Small intestine (tissue), 7 donors: ENCODE measurements at regions not wholly inside any gene's neighbourhood (a gene's known extent, or its start where the extent isn't known, plus 50 kb on each side); places are given as distances from the start of the nearest gene placed in this dataset.

Source experiments
- DNase-seq, 2 donors: peaks; one replicate each; pipeline versions ENCODE4 v3.0.0 to v3.0.0-alpha.2; 2013
- FAIRE-seq: peaks from 2 replicates; lab custom pipeline; 2012; peaks lifted over from hg19 to GRCh38; lab: Jason Lieb, UNC
- H3K27ac ChIP-seq, 3 donors: one replicate each; pipeline ENCODE4 v1.5.1; 2013; ENCODE audit warnings: low read length in 2 of 3, mild to moderate bottlenecking in 2 of 3, control low read depth in 1 of 3, inconsistent platforms in 1 of 3, low read depth in 1 of 3, moderate library complexity in 1 of 3
- H3K27me3 ChIP-seq, 3 donors: one replicate each; pipeline ENCODE4 v1.6.1; 2013; ENCODE audit warnings: low read length in 3 of 3, inconsistent platforms in 1 of 3; ENCODE audit not compliant: control insufficient read depth in 3 of 3, insufficient read depth in 3 of 3
- H3K36me3 ChIP-seq, 3 donors: one replicate each; pipeline ENCODE4 v1.6.1; 2013; ENCODE audit warnings: low read length in 3 of 3, inconsistent platforms in 1 of 3, low read depth in 1 of 3, mild to moderate bottlenecking in 1 of 3, moderate library complexity in 1 of 3; ENCODE audit not compliant: control insufficient read depth in 3 of 3, insufficient read depth in 2 of 3
- H3K4me1 ChIP-seq, 3 donors: one replicate each; pipeline ENCODE4 v1.6.1; 2013; ENCODE audit warnings: low read length in 2 of 3, inconsistent platforms in 1 of 3, low read depth in 1 of 3, mild to moderate bottlenecking in 1 of 3, moderate library complexity in 1 of 3; ENCODE audit not compliant: control insufficient read depth in 3 of 3, insufficient read depth in 2 of 3
- H3K4me3 ChIP-seq, 3 donors: one replicate each; pipeline ENCODE4 v1.5.1; 2013; ENCODE audit warnings: low read length in 3 of 3, control low read depth in 1 of 3, inconsistent platforms in 1 of 3, low read depth in 1 of 3, mild to moderate bottlenecking in 1 of 3, moderate library complexity in 1 of 3
- H3K9me3 ChIP-seq, 2 donors: one replicate each; pipeline ENCODE4 v1.6.1; 2013; ENCODE audit warnings: low read depth in 1 of 2, low read length in 1 of 2; ENCODE audit not compliant: control insufficient read depth in 2 of 2, insufficient read depth in 1 of 2
- WGBS, 3 donors: extraction: QIAGEN DNeasy Blood & Tissue Kit; methylation state at CpG; one replicate each; pipeline ENCODE4 v1.1.7; 2013; 5-methylcytosine and 5-hydroxymethylcytosine counted together
- donor health status: healthy with polysubstance abuse.
- donor health status: control.
- donor health status: control.
- donor health status: Bipolar disorder and iron deficiency.
- donor health status: healthy.

DNA sequence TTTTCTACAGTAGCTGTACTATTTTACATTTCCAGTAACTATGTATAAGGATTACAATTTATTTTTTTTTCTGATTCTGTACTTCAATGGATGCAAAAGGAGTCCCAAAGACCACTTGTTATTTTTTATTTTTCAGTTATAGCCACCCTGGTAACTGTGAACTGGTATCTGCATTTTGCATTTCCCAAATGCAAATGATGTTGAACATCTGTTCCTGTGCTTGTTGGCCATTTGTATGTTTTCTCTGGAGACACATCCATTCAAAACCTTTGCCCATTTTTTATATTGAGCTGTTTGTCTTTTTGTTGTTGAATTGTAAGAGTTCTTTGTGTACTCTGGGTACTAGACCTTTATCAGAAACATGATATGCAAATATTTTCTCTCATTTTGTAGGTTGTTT lies 485.6 kb downstream of the LRIG3 start:
- no peak overlapping the region for H3K4me3 ChIP-seq
- DNase-seq (no peak), FAIRE-seq (no peak)
- H3K27ac ChIP-seq, result no peak overlapping the region
- H3K27me3 ChIP-seq, result no peaks in the 10 kb centered on the region
- no peaks in the 10 kb centered on the region for H3K36me3 ChIP-seq
- no peaks in the 10 kb centered on the region for H3K9me3 ChIP-seq
- no peaks in the 10 kb centered on the region for H3K4me1 ChIP-seq

GRCh38 chr12:58435647-58436046 lies 484.7 kb downstream of the LRIG3 start:
- Histone ChIP-seq H3K4me3 (no peak overlapping the region), H3K27ac (no peak overlapping the region), H3K27me3 (no peaks in the 10 kb centered on the region), H3K36me3 (no peaks in the 10 kb centered on the region), H3K4me1 (no peaks in the 10 kb centered on the region), H3K9me3 (no peaks in the 10 kb centered on the region)
- no peak for DNase-seq
- 92 to 95% (median 93%) methylated on average over 2 of the region's 2 CpGs for WGBS, 3 donors
- no peak for FAIRE-seq

- Histone ChIP-seq H3K9me3 (no peaks in the 10 kb centered on the region), H3K4me1 (no peaks in the 10 kb centered on the region), H3K4me3 (no peak overlapping the region), H3K36me3 (no peaks in the 10 kb centered on the region), H3K27ac (no peak overlapping the region), H3K27me3 (no peaks in the 10 kb centered on the region)
- FAIRE-seq (no peak), DNase-seq (no peak)
- 75 to 91% (median 86%) methylated on average over 2 of the region's 2 CpGs for WGBS, 3 donors
Observed at GRCh38 chr12:58441483-58441882, 478.8 kb downstream of the LRIG3 start.

DNA sequence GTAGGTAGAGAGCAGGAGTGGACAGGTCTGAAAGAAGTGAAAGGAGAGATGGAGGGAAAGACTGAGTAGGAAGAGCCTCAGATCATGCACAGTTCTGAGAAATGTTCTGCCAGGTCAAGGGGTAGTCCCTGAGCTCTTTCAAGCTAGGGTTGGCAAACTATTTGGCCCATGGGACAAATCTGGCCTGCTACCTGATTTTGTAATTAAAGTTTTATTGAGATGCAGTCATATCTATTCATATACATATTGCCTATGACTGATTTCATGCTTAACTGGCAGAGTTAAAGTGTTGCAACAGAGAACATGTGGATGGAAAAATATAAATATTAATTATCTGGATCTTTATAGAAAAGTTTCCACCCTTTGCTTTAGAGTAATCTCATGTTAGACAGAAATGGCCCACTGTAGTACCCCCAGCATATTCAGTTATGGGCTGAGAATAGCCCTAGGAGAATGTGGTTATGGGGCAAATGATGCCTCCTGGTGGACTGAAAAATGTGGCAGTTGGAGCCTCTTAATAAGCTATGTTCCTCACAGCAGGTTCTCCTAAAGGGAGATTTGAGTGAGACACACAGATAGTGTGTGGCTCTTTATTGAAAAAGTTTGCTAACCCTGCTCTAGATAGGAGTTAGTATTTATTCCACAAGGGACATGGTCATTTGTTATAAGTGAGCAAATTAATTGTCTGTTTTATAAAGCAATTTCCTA lies 476.9 kb downstream of the LRIG3 start:
- FAIRE-seq, result no peak
- Histone ChIP-seq H3K36me3 (no peaks in the 10 kb centered on the region), H3K9me3 (no peaks in the 10 kb centered on the region), H3K4me1 (no peaks in the 10 kb centered on the region), H3K4me3 (no peak overlapping the region), H3K27ac (no peak overlapping the region), H3K27me3 (no peaks in the 10 kb centered on the region)
- DNase-seq, result peak in 1 of 2 donors; percentile 48

GRCh38 chr12:58443981-58444371 lies 476.3 kb downstream of the LRIG3 start:
- Histone ChIP-seq H3K4me3 (no peak overlapping the region), H3K4me1 (no peaks in the 10 kb centered on the region), H3K36me3 (no peaks in the 10 kb centered on the region), H3K9me3 (no peaks in the 10 kb centered on the region), H3K27ac (no peak overlapping the region), H3K27me3 (no peaks in the 10 kb centered on the region)
- FAIRE-seq (no peak), DNase-seq (no peak)
- WGBS, 3 donors, result 75 to 87% (median 84%) methylated on average over 8 of the region's 8 CpGs

DNA sequence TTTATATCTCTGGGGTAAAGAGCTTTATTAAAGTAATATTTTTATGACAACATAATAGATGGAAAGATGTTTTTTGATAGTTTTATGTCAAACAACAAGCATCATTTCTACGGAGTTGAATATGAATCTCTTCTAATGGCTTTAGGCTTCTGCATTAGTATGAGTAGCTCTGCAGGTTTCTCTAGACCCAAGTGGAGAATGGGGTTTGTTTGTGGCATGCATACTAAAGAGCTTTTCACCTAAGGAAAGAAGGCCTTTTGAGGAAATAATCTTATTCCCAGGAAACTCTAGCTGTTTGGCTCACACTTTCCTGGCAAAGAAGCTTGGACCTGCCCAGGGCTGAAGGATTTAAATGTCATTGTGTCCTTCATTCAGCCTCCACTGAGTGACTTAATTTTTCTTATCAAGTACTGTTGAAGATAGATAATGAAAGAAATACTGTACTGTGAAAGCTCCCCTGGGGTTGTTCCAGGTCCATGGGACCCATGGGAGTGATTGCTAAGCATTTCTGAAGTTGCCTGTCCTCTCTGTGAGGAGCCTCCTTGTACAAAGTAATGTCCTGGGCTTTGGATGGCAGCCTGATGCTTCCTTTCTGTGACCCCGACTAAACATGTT lies 469.3 kb downstream of the LRIG3 start:
- Histone ChIP-seq H3K9me3 (no peaks in the 10 kb centered on the region), H3K36me3 (no peaks in the 10 kb centered on the region), H3K27me3 (no peaks in the 10 kb centered on the region), H3K27ac (no peak overlapping the region), H3K4me1 (no peaks in the 10 kb centered on the region), H3K4me3 (no peak overlapping the region)
- DNase-seq (no peak), FAIRE-seq (no peak)
- 37 to 75% (median 63%) methylated on average over 2 of the region's 2 CpGs for WGBS, 3 donors

DNA sequence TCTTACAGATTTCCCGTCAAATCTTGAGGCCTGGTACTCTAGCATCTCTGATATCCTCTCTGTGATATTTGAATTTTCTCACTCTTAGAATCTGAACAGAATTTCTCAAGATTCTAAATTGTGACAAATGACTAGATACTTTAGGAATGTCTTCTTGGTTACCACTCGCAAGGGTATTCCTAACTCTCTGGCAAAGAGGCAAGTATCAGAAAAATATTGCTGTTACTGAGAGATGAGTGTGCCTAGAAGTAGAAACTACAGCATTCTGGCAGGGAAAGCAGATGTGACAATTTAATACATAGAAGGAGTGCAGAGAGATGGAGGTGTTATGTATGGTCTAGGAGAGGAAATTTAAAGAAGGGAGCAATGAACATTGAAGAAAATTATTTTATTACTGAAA lies 467.8 kb downstream of the LRIG3 start:
- WGBS, 3 donors, result 49 to 88% (median 88%) methylated on average over 2 of the region's 2 CpGs
- Histone ChIP-seq H3K27me3 (no peaks in the 10 kb centered on the region), H3K36me3 (no peaks in the 10 kb centered on the region), H3K27ac (no peak overlapping the region), H3K9me3 (no peaks in the 10 kb centered on the region), H3K4me1 (no peaks in the 10 kb centered on the region), H3K4me3 (no peak overlapping the region)
- DNase-seq, result no peak
- FAIRE-seq, result no peak

GRCh38 chr12:58453306-58453705 lies 467.0 kb downstream of the LRIG3 start:
- Histone ChIP-seq H3K27ac (no peak overlapping the region), H3K4me1 (no peaks in the 10 kb centered on the region), H3K9me3 (no peaks in the 10 kb centered on the region), H3K4me3 (no peak overlapping the region), H3K27me3 (no peaks in the 10 kb centered on the region), H3K36me3 (no peaks in the 10 kb centered on the region)
- FAIRE-seq, result no peak
- DNase-seq, result no peak
- WGBS, 3 donors, result 63 to 92% (median 90%) methylated on average over 3 of the region's 3 CpGs

DNA sequence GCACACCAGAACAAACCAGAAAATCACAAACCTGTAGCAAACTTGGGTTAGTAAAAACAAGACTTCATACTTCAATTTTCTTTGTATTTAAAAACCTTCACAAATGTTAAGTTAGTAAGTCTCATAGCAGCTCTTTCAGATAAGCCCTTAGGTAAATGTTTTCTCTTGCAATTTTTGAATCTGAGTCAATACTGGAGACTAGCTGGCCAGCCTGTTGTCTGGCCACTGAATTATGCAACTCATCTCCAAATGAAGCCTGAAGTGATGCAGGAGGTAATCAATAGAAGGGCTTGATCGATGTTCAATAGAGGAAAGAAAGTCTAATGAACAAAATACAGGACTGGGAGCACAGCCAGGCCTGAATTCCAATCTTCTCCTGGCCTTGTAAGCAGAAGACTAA lies 465.2 kb downstream of the LRIG3 start:
- no peaks in the 10 kb centered on the region for H3K27me3 ChIP-seq
- no peaks in the 10 kb centered on the region for H3K36me3 ChIP-seq
- 21 to 57% (median 32%) methylated on average over 1 of the region's 1 CpG for WGBS, 3 donors
- no peaks in the 10 kb centered on the region for H3K9me3 ChIP-seq
- no peak for FAIRE-seq
- no peaks in the 10 kb centered on the region for H3K4me1 ChIP-seq
- no peak overlapping the region for H3K4me3 ChIP-seq
- no peak for DNase-seq
- H3K27ac ChIP-seq, result no peak overlapping the region
